HG03520 (cell line): ENCODE measurements at regions not wholly inside any gene's neighbourhood (a gene's known extent, or its start where the extent isn't known, plus 50 kb on each side); places are given as distances from the start of the nearest gene placed in this dataset.
"Not testable (repeated sequence)": the region's sequence is repeated elsewhere in the genome, so short reads cannot be mapped to it uniquely, and the experiment has no call there.

ENCODE experiments used
- ATAC-seq: cut with Tn5 transposase; IDR thresholded peaks from one replicate; pipeline ENCODE4 v1.9.1; 2021; ENCODE audit warnings: mild to moderate bottlenecking, moderate library complexity; ENCODE audit not compliant: unreplicated experiment

GRCh38 chr4:111115881-111116280 lies 493.0 kb upstream of the PITX2 start:
- ATAC-seq, result no peak

- no peak for ATAC-seq
These were observed 497.3 kb upstream of the PITX2 start for GRCh38 chr4:111120191-111120590.

GRCh38 chr4:111126340-111126739 lies 503.5 kb upstream of the PITX2 start:
- ATAC-seq, result no peak

- no peak for ATAC-seq
These were observed 505.0 kb upstream of the PITX2 start for GRCh38 chr4:111127841-111128240.

- ATAC-seq, result no peak
These were observed 505.4 kb upstream of the PITX2 start for GRCh38 chr4:111128327-111128726.

GRCh38 chr4:111136438-111136837 lies 513.6 kb upstream of the PITX2 start:
- no peak for ATAC-seq

- ATAC-seq, result no peak
These were observed 514.1 kb upstream of the PITX2 start for GRCh38 chr4:111136967-111137366.

- ATAC-seq, result no peak
These were observed 520.6 kb upstream of the PITX2 start for GRCh38 chr4:111143510-111143909.

GRCh38 chr4:111154934-111155333 lies 532.1 kb upstream of the PITX2 start:
- no peak for ATAC-seq

- not testable (repeated sequence) for ATAC-seq
These were observed 541.7 kb upstream of the PITX2 start for GRCh38 chr4:111164556-111164955.

- no peak for ATAC-seq
These were observed 551.5 kb upstream of the PITX2 start for GRCh38 chr4:111174331-111174730.

GRCh38 chr4:111178231-111178630 lies 555.4 kb upstream of the PITX2 start:
- no peak for ATAC-seq

- no peak for ATAC-seq
These were observed 564.2 kb upstream of the PITX2 start for GRCh38 chr4:111187108-111187507.

GRCh38 chr4:111198446-111198845 lies 575.6 kb upstream of the PITX2 start:
- no peak for ATAC-seq

GRCh38 chr4:111204797-111205196 lies 581.9 kb upstream of the PITX2 start:
- ATAC-seq, result no peak

- ATAC-seq, result no peak
These were observed 586.1 kb upstream of the PITX2 start for GRCh38 chr4:111208970-111209369.

- no peak for ATAC-seq
These were observed 586.8 kb upstream of the PITX2 start for GRCh38 chr4:111209706-111210105.

GRCh38 chr4:111210595-111210994 lies 587.7 kb upstream of the PITX2 start:
- ATAC-seq, result no peak

- ATAC-seq, result no peak
These were observed 590.7 kb upstream of the PITX2 start for GRCh38 chr4:111213531-111213930.

- no peak for ATAC-seq
These were observed 591.5 kb upstream of the PITX2 start for GRCh38 chr4:111214371-111214770.

GRCh38 chr4:111215755-111216154 lies 592.9 kb upstream of the PITX2 start:
- ATAC-seq, result no peak

- no peak for ATAC-seq
These were observed 593.9 kb upstream of the PITX2 start for GRCh38 chr4:111216791-111217190.

- ATAC-seq, result no peak
These were observed 598.5 kb upstream of the PITX2 start for GRCh38 chr4:111221371-111221770.

- ATAC-seq, result no peak
These were observed 605.5 kb upstream of the PITX2 start for GRCh38 chr4:111228396-111228795.
